Sigmoid colon (tissue), 3 donors: ENCODE measurements at regions not wholly inside any gene's neighbourhood (a gene's known extent, or its start where the extent isn't known, plus 50 kb on each side); places are given as distances from the start of the nearest gene placed in this dataset.

Source experiments
- POLR2A ChIP-seq, 2 donors: fragments of 450-650 bp; IDR thresholded peaks; one replicate each; pipeline ENCODE4 v1.6.1; 2016; ENCODE audit warnings: antibody characterized with exemption in 2 of 2, mild to moderate bottlenecking in 2 of 2, moderate library complexity in 2 of 2
- TF ChIP-seq, protein P1 (sequence below), 4 experiments: fragments of 450-650 bp in 3 of 4; fragments of 200-600 bp in 1 of 4; IDR thresholded peaks; one replicate each; pipeline ENCODE4 v1.5.1; 2016 to 2019; ENCODE audit warnings: antibody characterized with exemption in 4 of 4, mild to moderate bottlenecking in 3 of 4, moderate library complexity in 2 of 4

DNA sequence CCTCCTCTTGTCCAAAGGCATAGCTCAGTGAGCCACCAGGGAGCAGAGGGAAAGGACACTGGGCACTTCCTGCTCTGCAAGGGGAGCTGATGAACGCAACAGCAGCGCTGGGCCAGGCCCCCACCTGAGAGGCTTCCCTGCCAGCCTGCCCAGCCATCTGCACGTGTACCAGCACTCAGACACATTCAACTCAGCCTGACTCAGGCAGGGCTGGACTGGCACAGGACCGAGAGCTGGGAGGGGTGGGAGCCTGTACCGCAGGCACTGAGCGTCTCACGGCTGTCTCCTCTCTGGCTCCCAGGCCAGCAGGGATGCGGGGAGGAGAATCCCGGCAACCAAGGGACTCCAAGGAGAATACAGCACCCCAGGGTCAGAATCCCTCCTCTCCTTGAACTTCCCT lies 411.8 kb downstream of the CTTN start:
- TF ChIP-seq, protein P1, sequence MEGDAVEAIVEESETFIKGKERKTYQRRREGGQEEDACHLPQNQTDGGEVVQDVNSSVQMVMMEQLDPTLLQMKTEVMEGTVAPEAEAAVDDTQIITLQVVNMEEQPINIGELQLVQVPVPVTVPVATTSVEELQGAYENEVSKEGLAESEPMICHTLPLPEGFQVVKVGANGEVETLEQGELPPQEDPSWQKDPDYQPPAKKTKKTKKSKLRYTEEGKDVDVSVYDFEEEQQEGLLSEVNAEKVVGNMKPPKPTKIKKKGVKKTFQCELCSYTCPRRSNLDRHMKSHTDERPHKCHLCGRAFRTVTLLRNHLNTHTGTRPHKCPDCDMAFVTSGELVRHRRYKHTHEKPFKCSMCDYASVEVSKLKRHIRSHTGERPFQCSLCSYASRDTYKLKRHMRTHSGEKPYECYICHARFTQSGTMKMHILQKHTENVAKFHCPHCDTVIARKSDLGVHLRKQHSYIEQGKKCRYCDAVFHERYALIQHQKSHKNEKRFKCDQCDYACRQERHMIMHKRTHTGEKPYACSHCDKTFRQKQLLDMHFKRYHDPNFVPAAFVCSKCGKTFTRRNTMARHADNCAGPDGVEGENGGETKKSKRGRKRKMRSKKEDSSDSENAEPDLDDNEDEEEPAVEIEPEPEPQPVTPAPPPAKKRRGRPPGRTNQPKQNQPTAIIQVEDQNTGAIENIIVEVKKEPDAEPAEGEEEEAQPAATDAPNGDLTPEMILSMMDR (IDR thresholded peaks at IDR 0.05), result no peak
- TF ChIP-seq POLR2A (IDR thresholded peaks at IDR 0.05), result no peak
